EH (cell line): ENCODE measurements at regions not wholly inside any gene's neighbourhood (a gene's known extent, or its start where the extent isn't known, plus 50 kb on each side); places are given as distances from the start of the nearest gene placed in this dataset.
A peak's percentile ranks its signal among the peaks of the same experiment; 100 is the strongest.
"Not testable (repeated sequence)": the region's sequence is repeated elsewhere in the genome, so short reads cannot be mapped to it uniquely, and the experiment has no call there.

Experiments used
- DNase-seq: peaks from one replicate; pipeline ENCODE4 v3.0.0-alpha.2; 2015; ENCODE audit warnings: low read depth

DNA sequence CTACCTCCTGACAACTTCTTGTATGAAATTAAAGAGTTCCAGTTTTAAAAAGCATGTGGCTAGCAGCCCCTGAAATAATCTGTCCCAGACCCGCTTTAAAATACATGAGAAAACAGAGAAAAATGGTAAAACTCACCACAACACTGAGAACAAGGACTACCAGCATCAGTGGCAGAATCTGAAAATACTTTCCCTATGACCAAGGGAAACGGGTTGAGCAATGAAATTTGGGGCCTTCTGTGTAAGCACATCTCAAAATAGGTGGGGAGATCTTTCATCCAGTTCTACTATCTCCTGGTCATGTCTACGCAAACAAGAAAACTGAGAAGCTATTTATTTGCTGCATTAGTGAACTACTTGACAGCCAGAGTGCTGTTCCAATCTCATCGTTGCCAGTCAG, 172.3 kb downstream of the LNPK start:
- no peak for DNase-seq

DNA sequence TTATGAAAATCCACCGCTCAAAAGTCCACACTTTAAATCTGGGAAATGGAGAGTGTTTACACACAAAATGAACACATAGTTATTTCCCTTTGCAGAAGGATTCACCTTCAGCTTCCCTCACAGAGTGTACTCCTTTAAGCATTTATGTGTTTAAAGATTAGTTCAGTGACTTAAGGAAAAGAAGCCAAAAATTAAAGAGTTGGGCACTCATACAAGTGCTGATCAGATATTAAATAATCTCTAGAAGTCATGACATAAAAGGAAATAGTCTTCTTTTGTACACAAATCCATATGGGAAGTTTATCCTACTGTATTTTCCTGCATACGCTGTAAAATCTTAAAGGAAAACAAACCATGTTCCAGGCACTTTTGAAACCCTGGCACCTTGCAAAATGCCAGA, 174.2 kb downstream of the LNPK start:
- no peak for DNase-seq

DNA sequence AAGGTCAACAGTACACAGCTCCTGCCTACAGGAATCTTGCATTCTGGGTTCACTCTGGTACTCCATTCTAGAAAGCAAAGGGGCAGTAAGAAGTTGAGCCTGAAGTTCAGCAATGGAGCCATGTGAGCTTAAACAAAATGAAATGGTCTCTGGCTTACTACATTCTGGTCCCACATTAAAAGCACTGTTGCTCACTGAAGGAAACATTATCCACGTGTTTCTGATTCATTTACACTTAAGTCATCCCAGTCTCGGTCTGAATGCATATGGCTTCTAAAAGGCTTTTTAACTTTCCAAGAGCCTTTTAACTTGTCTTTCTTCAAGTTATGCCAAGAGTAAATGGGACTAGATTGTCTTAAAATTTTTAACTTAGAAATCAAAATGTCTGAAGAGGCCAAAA, 177.8 kb downstream of the LNPK start:
- peak; percentile 42 for DNase-seq

DNA sequence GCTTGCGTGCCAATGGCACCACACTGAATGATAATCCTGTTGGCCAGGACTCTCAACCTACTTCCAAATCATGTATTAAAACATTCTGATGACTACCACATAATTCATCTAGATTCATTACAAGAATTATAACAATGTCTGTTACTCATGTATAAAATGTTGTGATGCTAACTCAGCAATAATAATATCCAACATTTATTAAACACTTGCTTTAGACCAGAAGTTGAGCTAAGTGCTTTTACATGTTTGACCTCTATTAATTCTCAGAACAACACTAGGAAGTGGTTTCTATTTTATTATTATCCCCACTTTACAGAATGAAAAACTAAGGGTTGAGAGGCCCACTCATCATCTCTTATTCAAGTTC, 178.4 kb downstream of the LNPK start:
- DNase-seq, result no peak

DNA sequence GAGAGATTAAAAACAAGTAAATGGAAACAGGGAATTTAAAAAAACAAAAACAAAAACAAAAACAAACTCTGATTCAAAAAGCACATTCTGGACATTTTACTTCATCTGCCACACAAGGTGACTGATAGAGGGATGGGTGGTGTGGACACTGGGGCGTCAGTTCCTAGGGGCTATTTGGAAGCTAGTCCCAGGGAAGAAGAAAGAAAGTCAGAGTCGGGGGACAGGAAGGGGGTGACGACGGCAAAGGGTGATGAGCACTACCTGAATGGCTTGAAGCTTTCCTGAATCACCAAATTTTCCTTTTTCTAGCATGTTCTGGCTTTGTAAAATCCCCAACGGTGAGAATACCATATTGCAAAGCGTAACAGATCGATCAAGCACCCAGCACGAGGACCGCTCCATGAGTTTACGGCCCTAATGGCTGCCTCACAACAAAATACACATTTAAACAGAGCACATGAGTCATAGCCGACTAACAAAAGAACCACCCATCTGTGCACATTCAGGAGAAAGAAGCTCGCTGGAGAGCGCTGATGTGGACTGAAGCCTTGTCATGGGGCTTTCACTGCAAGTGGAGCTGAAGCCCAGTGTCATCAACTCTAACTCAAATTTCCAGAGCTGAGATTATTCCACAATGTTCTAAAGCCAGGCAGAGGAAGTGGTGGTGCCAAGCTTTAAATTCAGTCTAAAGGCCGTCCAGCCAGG, 178.9 kb downstream of the LNPK start:
- no peak for DNase-seq

DNA sequence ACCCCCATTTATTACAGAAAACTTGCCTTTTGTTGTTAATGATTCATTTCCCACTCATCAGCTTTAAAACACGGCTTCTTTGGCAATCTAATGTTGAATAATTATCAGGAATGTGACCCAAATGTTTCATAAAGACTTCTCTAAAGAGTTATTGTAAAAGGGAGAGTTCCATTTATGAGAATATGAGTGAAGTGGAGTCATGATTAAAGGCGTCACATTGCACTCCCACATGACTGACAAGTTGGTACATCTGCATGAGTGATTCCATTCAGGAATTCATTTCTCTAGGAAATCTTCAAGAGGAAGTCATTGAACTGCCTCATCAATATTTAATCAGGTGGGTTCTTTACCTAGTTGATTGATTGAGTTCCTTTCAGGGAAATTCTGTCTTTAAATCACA, 184.8 kb downstream of the LNPK start:
- no peak for DNase-seq

DNA sequence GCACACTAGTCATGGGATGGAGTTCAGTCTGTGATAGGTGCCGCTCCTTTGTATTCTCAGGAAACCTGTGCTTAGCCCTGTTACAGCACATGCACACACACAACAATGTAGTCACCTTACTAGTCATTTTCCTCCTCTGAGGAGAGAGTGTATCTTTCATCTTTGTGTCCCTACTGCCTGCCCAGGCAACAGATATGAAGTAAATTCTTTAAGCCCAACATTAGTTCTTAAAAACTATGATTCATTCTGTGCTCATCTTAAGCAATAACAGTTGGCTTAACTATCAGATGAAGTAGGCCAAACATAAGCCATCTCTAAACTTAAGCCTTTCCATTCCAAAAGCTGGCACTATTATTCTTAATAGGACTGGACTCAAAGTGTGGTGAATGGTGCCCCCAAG, 186.5 kb downstream of the LNPK start:
- peak; percentile 49 for DNase-seq

DNA sequence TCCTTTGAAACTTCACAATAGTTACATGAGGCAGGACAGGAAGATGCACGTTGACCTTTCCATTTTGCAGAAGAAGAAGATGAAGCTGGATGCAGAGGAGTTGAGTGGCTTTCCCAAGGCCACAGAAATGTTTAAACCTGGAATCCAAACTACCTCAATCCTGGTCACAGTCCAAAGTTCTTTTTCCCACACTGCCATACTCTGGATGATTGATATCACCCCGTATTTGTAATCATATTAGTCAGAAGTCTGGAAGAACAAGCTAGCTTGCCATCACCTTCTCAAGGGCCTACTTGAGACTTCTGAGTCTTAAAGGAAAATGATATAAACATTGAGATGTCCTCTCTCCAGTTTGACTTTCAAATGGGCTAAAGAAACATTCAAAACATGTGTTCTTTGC, 190.1 kb downstream of the LNPK start:
- DNase-seq, result no peak

DNA sequence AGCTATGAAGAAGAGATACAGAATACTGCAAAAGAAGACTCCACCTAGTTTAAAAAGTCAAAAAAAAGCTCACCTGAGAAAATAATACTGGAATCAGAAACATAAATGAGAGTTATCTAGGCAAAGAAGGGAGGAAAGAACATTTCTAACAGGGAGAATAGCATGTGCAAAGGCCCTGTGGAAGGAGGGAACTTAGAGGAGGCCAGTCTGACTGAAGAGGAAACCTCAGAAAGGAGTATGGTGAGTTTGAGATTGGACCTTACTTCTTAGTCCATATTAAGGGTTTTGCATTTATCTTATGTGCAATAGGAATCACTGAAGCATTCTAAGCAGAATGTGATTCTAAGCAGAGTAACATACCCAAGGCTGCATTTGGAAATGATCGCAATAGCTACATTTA, 193.2 kb downstream of the LNPK start:
- no peak for DNase-seq

DNA sequence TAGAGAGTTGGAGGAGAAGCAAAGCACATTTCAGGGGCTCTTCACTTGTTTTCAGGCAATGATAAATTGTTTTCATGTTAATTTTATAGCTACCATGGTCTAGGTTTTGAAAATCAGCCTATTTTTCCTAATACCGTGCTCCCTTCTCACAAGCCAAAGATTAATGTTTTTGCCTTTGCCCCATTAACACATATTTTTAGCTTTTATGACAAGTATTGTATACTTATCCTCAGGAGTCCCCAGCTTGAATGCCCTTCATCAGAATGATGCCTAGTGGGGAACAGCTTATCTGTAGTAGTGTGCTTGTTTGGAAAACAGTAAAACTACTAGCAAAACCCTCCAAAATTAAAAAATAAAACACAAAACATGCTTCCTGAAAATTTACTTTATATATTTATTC, 194.0 kb downstream of the LNPK start:
- DNase-seq, result no peak

DNA sequence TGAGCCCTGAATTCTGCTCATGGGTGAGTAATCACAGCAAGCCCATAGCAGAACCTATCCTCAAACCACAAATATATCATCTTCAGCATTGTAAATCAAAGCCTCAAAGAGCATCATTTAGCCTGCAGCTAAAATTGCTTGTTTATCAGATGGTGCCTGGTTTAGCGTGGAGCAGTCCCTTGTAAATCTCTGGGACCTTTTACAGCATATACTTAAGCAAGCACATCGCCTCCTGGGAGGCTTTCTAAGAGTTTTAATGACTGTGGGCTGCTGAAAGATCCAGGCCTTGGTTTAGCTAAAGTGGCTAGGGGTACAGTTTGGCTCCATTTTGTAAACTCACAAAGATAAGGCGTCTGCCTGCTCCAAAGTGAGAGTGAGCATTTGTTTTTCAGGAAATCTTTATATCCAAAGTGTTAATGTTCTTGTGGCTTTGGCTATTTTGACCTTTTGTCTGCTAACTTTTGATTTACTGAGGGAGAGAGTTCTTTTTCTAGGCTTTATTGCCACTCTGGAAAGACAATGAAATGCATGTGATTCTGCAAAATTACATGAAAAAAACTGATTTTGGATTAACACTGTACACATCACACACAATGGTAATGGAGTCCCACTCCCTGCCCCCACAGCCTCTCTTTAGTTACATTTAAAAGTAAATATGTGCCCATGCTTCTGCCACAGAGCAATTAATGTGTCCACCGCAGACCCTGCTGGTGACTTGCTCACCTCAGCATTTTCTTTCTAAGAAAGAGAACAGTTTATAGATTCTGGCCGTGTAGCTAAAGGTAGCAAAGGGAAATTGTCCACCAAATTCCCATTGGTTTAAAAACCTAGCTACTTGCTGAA, 194.8 kb downstream of the LNPK start:
- peak; percentile 75 for DNase-seq

DNA sequence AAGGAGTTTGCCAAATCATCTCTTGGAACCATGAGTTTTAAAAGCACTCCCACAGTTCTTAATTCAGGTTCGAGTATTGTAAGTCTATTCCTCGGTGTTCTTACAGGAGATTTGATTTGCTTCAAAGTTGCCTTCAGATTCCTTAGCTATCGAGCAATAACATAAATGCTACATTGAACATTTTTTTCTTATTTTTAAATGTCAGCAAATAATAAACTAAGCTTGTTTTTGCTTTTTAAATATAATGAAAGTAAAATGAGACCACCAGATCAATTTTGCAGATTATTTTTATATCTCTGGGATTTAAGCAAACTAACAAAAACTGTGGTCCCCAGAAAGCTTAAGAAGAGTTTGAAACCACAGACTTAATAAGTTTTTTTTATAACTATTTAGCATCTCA, 195.5 kb downstream of the LNPK start:
- no peak for DNase-seq

DNA sequence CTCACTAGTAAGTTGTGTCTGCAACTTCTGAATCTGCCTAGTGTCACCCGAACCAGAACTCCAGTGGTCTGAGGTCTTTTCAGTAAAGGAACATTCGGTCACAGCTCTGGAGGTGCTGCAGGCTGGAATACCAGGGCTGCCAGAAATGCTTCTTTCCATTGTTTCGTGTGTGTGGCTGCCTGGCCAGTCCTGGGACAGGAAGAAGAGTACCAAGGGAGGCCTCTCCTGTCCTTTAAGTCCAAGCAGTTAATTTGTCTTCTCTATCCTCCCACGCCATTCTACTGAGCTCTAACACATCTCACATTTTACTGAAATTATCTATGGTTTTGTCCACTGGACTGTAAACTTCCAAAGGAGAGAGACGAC, 196.0 kb downstream of the LNPK start:
- DNase-seq, result no peak

DNA sequence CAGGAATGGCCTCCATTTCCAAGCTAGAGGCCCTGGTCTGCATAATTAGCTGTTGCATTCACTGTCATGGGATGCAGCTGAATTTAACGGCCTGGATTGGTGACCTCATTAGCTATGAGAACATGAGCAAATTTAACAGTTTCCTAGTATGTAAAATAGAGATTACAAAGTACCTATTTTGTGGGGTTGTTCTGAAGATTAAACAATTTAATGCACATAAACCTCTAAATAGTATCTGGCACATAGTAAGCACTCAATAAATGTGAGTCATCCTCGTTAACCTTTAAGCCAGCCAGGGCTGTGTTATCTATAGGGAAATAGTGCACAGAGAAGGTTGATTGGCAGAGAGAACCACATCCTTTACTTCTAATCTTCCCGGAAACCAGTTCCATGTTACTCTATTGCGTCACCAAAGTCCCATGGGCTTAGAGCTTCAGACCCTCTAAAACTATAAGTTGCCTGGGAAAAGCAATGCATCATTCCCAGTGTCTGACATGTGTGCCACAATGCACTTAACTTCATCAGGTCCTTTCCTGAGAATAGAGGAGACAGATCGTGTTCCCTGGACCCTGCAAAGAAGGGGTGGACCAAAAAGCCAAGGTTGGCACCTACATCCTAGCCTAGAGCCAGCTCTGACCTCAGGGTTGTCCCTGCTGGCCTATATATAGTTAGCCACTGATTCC, 196.5 kb downstream of the LNPK start:
- DNase-seq, result peak; percentile 18

DNA sequence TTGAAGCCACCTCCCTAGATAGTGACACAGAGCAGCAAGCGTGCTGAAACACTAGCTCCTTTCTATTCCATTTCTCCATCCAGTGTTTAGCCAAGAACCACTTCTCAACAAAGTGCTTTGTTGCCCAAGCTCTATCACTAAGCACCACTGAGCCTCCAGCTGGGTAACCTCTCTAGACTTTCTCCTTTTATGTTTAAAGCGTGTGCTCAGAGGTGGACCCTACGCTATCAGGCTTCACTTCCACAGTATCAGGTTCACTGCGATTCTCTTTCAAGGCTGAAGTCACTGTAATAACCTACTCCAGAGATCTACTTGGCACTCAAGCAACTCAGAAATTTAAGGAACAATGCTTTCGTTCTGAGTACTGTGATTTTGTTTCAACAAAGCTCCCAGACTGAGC, 197.9 kb downstream of the LNPK start:
- no peak for DNase-seq

DNA sequence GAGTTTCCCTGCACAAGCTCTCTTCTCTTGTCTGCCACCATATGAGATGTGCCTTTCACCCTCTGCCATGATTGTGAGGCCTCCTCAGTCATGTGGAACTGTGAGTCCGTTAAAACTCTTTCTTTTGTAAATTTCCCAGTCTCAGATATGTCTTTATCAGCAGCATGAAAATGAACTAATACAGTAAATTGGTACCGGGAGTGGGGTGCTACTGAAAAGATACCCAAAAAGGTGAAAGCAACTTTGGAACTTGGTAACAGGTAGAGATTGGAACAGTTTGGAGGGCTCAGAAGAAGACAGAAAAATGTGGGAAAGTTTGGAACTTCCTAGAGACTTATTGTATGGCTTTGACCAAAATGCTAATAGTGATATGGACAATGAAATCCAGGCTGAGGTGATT, 205.6 kb downstream of the LNPK start:
- DNase-seq, result not testable (repeated sequence)

DNA sequence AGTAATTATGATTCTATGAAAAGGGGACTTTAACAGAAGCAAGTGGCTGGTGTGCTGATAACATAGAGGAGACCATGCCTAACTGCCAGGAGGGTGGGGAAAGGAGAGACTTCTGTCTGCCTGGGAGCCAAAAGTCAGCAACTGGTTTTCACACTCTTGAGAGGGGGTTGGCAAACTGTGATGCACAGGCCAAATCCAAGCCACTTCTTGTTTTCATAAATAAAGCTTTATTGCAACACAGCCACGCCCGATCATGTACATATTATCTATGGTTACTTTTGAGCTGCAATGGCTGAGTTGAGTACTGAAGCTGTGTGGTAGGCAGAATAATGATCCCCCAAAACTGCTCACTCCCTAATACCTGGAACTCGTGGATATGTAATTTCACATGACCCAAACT, 208.4 kb downstream of the LNPK start:
- DNase-seq, result no peak

DNA sequence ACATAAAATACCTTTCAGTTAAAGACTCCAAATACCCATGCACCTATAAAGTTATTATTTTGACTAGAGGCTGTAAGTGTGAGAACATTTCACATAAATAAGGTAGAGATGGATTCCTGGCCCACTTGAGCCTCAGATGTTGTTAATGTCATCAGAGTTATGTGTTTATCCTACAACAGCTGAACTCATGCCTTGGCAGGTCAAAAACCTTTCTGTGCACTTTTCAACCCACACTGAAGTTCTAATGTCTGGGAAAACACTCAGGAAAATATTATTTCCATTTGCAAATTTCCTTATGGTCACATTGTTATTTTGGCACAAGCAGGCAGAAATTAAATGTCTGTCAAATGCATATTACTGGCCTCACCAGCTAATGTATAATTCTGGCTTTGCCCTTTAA, 209.2 kb downstream of the LNPK start:
- no peak for DNase-seq

DNA sequence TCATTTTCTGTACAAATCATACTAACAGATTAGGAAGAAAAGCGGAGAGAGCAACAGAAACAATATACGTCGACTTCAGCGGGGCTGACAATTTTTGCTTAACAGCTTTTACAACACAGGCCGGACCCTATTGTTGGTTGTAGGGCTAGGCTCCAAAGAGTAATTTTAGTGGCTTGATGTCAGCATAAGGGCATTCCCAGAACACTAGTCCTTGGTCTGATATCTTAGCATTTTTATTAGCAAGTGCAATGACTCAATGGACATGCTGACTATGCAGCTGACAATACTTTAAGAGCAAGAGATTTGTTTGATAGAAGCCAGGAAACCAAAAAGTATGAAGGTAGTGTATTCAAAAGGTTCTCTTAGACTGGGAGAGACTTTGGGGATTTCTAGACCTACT, 209.9 kb downstream of the LNPK start:
- DNase-seq, result no peak

DNA sequence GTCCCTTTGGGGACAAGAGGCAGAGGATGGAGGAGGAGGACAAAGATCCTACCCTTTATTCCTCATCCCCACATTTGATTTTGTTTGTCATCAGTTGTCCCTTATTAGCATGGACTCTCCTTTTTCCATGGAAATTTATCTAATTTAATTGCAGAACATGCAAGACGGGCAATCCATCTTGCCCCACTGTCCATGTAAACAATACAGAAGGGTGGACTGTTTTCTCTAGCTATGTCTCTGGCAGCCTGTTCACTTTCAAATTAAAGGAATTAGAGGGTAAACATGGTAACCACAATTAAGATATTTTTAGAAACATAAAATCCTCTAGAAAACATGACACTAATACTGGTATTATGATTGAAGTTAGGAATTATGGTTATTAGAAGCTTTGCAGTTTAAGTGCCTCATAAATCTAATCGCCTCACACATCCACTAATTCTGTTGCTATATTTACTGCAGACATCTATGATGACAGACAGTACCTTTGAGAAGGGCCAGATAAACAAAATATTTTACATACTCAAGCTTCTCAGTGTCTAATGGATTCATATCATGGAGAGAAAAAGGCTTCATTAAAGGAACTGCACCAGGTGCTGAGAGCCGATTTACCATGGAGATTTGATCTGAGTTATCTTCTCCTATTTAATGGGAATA, 215.5 kb downstream of the LNPK start:
- DNase-seq, result no peak

DNA sequence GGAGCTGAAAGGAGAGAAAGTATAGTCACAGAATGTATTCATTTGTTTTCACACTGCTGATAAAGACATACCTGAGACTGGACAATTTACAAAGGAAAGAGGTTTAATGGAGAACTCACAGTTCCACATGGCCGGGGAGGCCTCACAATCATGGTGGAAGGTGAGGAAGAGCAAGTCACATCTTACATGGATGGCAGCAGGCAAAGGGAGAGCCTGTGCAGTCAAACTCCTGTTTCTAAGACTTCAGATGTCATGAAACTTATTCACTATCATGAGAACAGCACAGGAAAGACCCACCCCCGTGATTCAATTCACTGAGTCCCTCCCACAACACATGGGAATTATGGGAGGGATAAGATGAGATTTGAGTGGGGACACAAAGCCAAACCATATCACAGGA, 224.7 kb downstream of the LNPK start:
- DNase-seq, result not testable (repeated sequence)

DNA sequence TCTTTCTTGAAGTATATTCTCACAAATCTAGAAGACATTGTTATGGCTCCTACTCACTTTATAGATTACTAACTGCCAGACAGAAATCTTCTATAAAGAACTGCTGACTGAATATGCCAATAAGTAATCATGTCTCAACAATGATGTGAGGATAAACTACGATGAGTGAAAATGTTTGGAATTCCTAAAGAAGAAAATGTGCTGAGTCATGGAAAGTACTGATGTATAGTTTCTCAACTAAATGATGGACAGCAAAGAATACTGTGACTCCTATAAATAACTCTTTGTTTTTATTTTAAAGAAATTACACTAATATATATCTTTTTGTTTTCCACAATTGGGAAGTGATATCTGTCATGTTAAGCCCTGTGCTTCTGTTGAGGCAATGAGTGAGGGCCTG, 232.9 kb downstream of the LNPK start:
- peak; percentile 3 for DNase-seq

DNA sequence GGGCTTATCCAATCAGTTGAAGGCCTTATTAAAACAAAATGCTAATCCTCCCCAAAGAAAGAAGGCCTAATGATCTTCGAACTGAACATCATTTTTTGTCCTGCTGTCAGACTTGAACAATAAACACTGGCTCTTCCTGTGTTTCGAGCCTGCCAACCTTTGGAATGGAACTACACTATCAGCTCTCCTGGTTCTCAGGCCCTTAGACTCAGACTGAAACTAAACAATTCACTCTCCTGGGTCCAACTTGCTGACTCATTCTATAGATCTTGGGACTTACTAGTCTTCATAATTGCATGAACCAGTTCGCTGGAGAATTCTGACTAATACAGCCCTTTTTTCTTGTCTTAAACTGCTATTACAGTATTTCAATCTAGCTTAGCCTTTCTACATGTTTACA, 235.2 kb downstream of the LNPK start:
- DNase-seq, result peak; percentile 33
